ENCODE measurements at regions not wholly inside any gene's neighbourhood (a gene's known extent, or its start where the extent isn't known, plus 50 kb on each side); places are given as distances from the start of the nearest gene placed in this dataset.

- TF ChIP-seq CEBPB (IDR thresholded peaks at IDR 0.05) = no peak
- TF ChIP-seq YY1 (IDR thresholded peaks at IDR 0.05; ENCODE audit: low read depth) = no peak
- TF ChIP-seq RAD21 (IDR thresholded peaks at IDR 0.05; ENCODE audit: low read depth) = no peak
- no peak for TF ChIP-seq TAF1 (IDR thresholded peaks at IDR 0.05; ENCODE audit: low read depth)
- TF ChIP-seq FOXM1 (IDR thresholded peaks at IDR 0.05; ENCODE audit: borderline replicate concordance, low read depth) = no peak
- TF ChIP-seq, protein P1, sequence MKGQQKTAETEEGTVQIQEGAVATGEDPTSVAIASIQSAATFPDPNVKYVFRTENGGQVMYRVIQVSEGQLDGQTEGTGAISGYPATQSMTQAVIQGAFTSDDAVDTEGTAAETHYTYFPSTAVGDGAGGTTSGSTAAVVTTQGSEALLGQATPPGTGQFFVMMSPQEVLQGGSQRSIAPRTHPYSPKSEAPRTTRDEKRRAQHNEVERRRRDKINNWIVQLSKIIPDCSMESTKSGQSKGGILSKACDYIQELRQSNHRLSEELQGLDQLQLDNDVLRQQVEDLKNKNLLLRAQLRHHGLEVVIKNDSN (IDR thresholded peaks at IDR 0.05) = no peak
- TF ChIP-seq REST (IDR thresholded peaks at IDR 0.05; ENCODE audit: low read depth) = no peak
- TF ChIP-seq TEAD4 (IDR thresholded peaks at IDR 0.05) = no peak
These were observed 526.4 kb downstream of the QKI start for GRCh38 chr6:163940705-163941623.
